CD14-positive monocyte (primary cell): ENCODE measurements at regions not wholly inside any gene's neighbourhood (a gene's known extent, or its start where the extent isn't known, plus 50 kb on each side); places are given as distances from the start of the nearest gene placed in this dataset.
A peak's percentile ranks its signal among the peaks of the same experiment; 100 is the strongest.

ENCODE experiments used
- DNase-seq, 3 donors: peaks; one replicate each; pipeline ENCODE4 v3.0.0-alpha.2; 2011 to 2022
- H2AFZ ChIP-seq: 2 replicates; pipeline ENCODE4 v1.6.0; 2012; ENCODE audit warnings: mild to moderate bottlenecking, low read depth, low read length, inconsistent platforms; ENCODE audit not compliant: insufficient read depth, poor library complexity, severe bottlenecking
- H3K27ac ChIP-seq, 2 donors: 1 replicate in 1 of 2; 2 replicates in 1 of 2; pipeline ENCODE4 v1.5.1; 2012 to 2013; ENCODE audit warnings: low read length in 2 of 2, control low read depth in 1 of 2, inconsistent platforms in 1 of 2, low read depth in 1 of 2, mild to moderate bottlenecking in 1 of 2
- H3K27me3 ChIP-seq, 2 donors: one replicate each; pipeline versions ENCODE4 v1.6.0 to v1.6.1; 2011 to 2013; ENCODE audit warnings: low read length in 2 of 2; ENCODE audit not compliant: control insufficient read depth in 2 of 2, insufficient read depth in 2 of 2
- H3K36me3 ChIP-seq, 2 donors: replicated peaks in 1 of 2; 1 replicate in 1 of 2; 2 replicates in 1 of 2; pipeline versions ENCODE4 v1.5.1 to v1.6.1; 2012 to 2013; ENCODE audit warnings: low read length in 2 of 2, control low read depth in 1 of 2, inconsistent platforms in 1 of 2, mild to moderate bottlenecking in 1 of 2; ENCODE audit not compliant: insufficient read depth in 2 of 2, control insufficient read depth in 1 of 2
- H3K4me1 ChIP-seq, 2 donors: 1 replicate in 1 of 2; 2 replicates in 1 of 2; pipeline versions ENCODE4 v1.5.1 to v1.6.1; 2012 to 2013; ENCODE audit warnings: low read length in 2 of 2, control low read depth in 1 of 2, inconsistent platforms in 1 of 2, mild to moderate bottlenecking in 1 of 2, moderate library complexity in 1 of 2; ENCODE audit not compliant: insufficient read depth in 2 of 2, control insufficient read depth in 1 of 2
- H3K4me2 ChIP-seq: replicated peaks from 2 replicates; pipeline ENCODE3; 2012; ENCODE audit warnings: low read length, moderate library complexity, mild to moderate bottlenecking; ENCODE audit not compliant: poor library complexity, severe bottlenecking; ENCODE audit errors: extremely low read depth
- H3K4me3 ChIP-seq, 3 experiments: fragments of 200-600 bp in 1 of 3; sonication (generic) in 1 of 3; replicated peaks in 1 of 3; 1 replicate in 2 of 3; 2 replicates in 1 of 3; pipeline ENCODE4 v1.5.1; 2011 to 2013; ENCODE audit warnings: low read length in 3 of 3, mild to moderate bottlenecking in 3 of 3, control low read depth in 2 of 3, low read depth in 2 of 3, inconsistent platforms in 1 of 3, moderate library complexity in 1 of 3
- H3K79me2 ChIP-seq: 2 replicates; pipeline ENCODE4 v1.6.0; 2012; ENCODE audit warnings: mild to moderate bottlenecking, control low read depth, inconsistent platforms, low read length, moderate library complexity; ENCODE audit not compliant: insufficient read depth
- H3K9ac ChIP-seq: 2 replicates; pipeline ENCODE4 v1.6.0; 2017; ENCODE audit warnings: low read length, mild to moderate bottlenecking; ENCODE audit not compliant: insufficient read depth, poor library complexity, severe bottlenecking
- H3K9me3 ChIP-seq, 2 donors: replicated peaks in 1 of 2; 1 replicate in 1 of 2; 2 replicates in 1 of 2; pipeline versions ENCODE4 v1.5.1 to v1.6.1; 2012 to 2013; ENCODE audit warnings: low read length in 2 of 2, control low read depth in 1 of 2; ENCODE audit not compliant: control insufficient read depth in 1 of 2, insufficient read depth in 1 of 2
- H4K20me1 ChIP-seq: 2 replicates; pipeline ENCODE4 v1.6.0; 2012; ENCODE audit warnings: mild to moderate bottlenecking, low read length, control low read depth, moderate library complexity; ENCODE audit not compliant: insufficient read depth
- H3K27ac Mint-ChIP-seq, 7 donors: one replicate each; pipeline ENCODE4 v1.8.0; 2020; ENCODE audit warnings: mild to moderate bottlenecking in 7 of 7, mixed read lengths in 7 of 7, moderate library complexity in 6 of 7, inconsistent platforms in 2 of 7
- H3K27me3 Mint-ChIP-seq, 3 donors: one replicate each; pipeline ENCODE4 v1.8.0; 2021 to 2022; ENCODE audit warnings: low read depth in 3 of 3, mild to moderate bottlenecking in 3 of 3, mixed read lengths in 3 of 3, moderate library complexity in 3 of 3, inconsistent platforms in 1 of 3
- H3K36me3 Mint-ChIP-seq, 2 donors: one replicate each; pipeline ENCODE4 v1.8.0; 2020; ENCODE audit warnings: mixed read lengths in 2 of 2, inconsistent platforms in 1 of 2, mild to moderate bottlenecking in 1 of 2
- H3K4me1 Mint-ChIP-seq: one replicate; pipeline ENCODE4 v1.8.0; 2020; ENCODE audit warnings: mild to moderate bottlenecking, mixed read lengths
- H3K4me3 Mint-ChIP-seq, 2 donors: one replicate each; pipeline ENCODE4 v1.8.0; 2020; ENCODE audit warnings: mild to moderate bottlenecking in 2 of 2, mixed read lengths in 2 of 2, moderate library complexity in 1 of 2
- H3K9me3 Mint-ChIP-seq, 7 donors: one replicate each; pipeline ENCODE4 v1.8.0; 2020 to 2022; ENCODE audit warnings: mixed read lengths in 7 of 7, mild to moderate bottlenecking in 6 of 7, moderate library complexity in 6 of 7, inconsistent platforms in 2 of 7
- WGBS: methylation state at CpG from one replicate; pipeline ENCODE4 v1.1.5; 2013; ENCODE audit warnings: missing lambda C conversion rate; ENCODE audit not compliant: insufficient coverage; 5-methylcytosine and 5-hydroxymethylcytosine counted together
- intact Hi-C, 2 donors: fragments of 100-400 bp; cut with micrococcal nuclease; formaldehyde crosslinking; loops; one replicate each; pipeline versions ENCODE4 v1.15.0 to v1.15.1; 2023
- TF ChIP-seq, protein P1 (sequence below): fragments of 200-600 bp; IDR thresholded peaks from one replicate; pipeline ENCODE4 v1.8.0; 2022; ENCODE audit warnings: antibody characterized with exemption, mild to moderate bottlenecking

DNA sequence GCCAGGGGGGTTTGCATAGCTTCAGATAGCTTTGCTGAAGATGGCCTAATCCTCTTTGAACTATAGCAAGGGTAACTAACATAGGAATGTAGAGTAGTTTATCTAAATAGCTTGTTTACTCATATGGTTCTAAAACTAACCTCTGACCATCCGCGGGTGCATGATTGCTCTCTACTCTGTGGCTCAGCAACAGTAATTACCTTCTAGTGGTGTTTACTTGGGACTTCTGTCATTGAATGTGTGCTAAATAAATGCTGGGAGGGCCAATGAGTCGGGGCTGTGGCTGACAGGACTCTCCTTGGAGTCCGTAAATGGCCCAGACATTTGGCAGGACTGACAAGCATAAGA is 1461.9 kb downstream of the UQCRFS1 start:
- Histone ChIP-seq H3K9me3 (peaks cover 50% of the 10 kb centered on the region in 2 donors), H3K36me3 (no peaks in the 10 kb centered on the region), H2AFZ (no peak overlapping the region), H3K4me1 (no peaks in the 10 kb centered on the region), H3K27me3 (no peaks in the 10 kb centered on the region), H3K4me2 (no peak overlapping the region), H3K79me2 (no peaks in the 10 kb centered on the region), H3K4me3 (no peak overlapping the region), H4K20me1 (no peaks in the 10 kb centered on the region), H3K27ac (no peak overlapping the region), H3K9ac (no peak overlapping the region)
- 94% methylated on average over 2 of the region's 4 CpGs for WGBS
- no peak for DNase-seq
- H3K4me1 Mint-ChIP-seq, result no peaks in the 10 kb centered on the region
- peaks cover 21 to 50% (median 41%) of the 10 kb centered on the region in 7 donors for H3K9me3 Mint-ChIP-seq
- peak overlapping the region in 2 of 7 donors; percentile 51 to 55 for H3K27ac Mint-ChIP-seq
- H3K27me3 Mint-ChIP-seq, result peaks cover 1 to 6% (median 2%) of the 10 kb centered on the region in 3 donors
- no peak overlapping the region for H3K4me3 Mint-ChIP-seq
- TF ChIP-seq, protein P1, sequence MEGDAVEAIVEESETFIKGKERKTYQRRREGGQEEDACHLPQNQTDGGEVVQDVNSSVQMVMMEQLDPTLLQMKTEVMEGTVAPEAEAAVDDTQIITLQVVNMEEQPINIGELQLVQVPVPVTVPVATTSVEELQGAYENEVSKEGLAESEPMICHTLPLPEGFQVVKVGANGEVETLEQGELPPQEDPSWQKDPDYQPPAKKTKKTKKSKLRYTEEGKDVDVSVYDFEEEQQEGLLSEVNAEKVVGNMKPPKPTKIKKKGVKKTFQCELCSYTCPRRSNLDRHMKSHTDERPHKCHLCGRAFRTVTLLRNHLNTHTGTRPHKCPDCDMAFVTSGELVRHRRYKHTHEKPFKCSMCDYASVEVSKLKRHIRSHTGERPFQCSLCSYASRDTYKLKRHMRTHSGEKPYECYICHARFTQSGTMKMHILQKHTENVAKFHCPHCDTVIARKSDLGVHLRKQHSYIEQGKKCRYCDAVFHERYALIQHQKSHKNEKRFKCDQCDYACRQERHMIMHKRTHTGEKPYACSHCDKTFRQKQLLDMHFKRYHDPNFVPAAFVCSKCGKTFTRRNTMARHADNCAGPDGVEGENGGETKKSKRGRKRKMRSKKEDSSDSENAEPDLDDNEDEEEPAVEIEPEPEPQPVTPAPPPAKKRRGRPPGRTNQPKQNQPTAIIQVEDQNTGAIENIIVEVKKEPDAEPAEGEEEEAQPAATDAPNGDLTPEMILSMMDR, result no peak
- no peaks in the 10 kb centered on the region for H3K36me3 Mint-ChIP-seq
- intact Hi-C loops, result no loop called here

DNA sequence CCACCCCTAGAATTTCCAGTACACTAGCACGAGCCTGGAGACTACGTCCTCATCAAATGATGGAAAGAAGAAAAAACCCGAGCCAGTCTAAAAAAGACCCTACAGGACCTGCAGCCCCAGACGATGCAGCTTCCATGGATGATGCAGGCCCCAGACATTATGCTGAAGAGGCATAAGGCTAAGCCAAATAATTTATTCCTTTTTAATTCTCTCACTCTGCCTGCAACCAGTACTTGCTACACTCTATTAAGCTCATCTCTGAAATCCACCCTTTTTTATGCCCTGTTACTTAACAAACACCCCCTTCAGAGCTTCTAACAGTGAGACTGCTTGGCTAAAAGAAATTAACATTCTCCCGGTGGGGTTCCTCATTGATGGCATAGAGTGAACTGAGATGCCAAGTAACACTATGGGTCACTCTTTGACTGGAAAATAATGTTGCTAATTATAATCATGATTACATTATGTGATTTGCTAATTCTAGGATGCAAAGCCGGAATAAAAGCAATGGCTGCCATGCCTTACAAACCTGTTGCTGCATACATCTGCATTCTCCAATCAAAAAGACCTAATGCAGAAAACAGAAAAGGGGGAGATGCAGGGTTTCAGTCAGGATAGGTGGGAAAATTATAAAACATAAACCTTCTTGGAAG is 1462.4 kb downstream of the UQCRFS1 start:
- Histone ChIP-seq H3K79me2 (no peaks in the 10 kb centered on the region), H3K27me3 (no peaks in the 10 kb centered on the region), H3K9ac (no peak overlapping the region), H3K27ac (no peak overlapping the region), H3K9me3 (peaks cover 53 to 55% of the 10 kb centered on the region in 2 donors), H3K36me3 (no peaks in the 10 kb centered on the region), H4K20me1 (no peaks in the 10 kb centered on the region), H3K4me1 (no peaks in the 10 kb centered on the region), H3K4me3 (no peak overlapping the region), H2AFZ (no peak overlapping the region), H3K4me2 (no peak overlapping the region)
- TF ChIP-seq, protein P1, result no peak
- peaks cover 0 to 6% (median 2%) of the 10 kb centered on the region in 3 donors for H3K27me3 Mint-ChIP-seq
- no peak overlapping the region for H3K27ac Mint-ChIP-seq
- DNase-seq, result no peak
- WGBS, result 89% methylated on average over 4 of the region's 6 CpGs
- intact Hi-C loops, result no loop called here
- H3K9me3 Mint-ChIP-seq, result peaks cover 23 to 49% (median 39%) of the 10 kb centered on the region in 7 donors
- no peaks in the 10 kb centered on the region for H3K4me1 Mint-ChIP-seq
- H3K36me3 Mint-ChIP-seq, result no peaks in the 10 kb centered on the region
- H3K4me3 Mint-ChIP-seq, result no peak overlapping the region
